ENCODE measurements at regions not wholly inside any gene's neighbourhood (a gene's known extent, or its start where the extent isn't known, plus 50 kb on each side); places are given as distances from the start of the nearest gene placed in this dataset.
A peak's percentile ranks its signal among the peaks of the same experiment; 100 is the strongest.
"Not testable (repeated sequence)": the region's sequence is repeated elsewhere in the genome, so short reads cannot be mapped to it uniquely, and the experiment has no call there.

DNA sequence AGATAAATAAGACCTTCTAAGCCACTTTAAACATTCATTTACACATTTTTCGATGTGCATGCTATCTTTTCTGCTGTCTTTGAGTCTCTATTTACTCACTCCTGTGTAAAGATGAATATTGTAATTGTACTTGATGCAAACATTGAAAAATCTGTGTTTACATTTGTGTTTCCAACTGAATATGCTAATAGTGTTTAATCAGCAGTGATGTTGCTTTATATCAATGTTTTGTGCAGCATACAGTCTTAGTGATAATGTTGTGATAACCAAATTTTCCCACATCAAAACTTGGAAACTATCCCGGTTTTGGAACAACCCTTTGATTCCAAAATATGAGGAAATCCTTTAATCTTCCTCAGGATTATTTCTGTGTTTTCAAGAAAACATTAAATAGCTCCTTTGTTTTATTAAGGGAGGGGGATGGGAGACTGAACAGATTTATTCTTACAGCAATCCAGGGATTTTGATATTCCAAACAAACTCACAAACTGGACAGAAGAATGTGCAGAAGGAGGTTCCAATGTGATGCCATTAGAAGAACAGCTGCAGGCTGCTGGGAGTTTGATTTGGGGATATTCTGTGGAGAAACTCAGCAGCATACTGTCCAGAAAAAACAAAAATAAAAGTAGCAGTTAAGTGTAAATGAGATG is 248.0 kb downstream of the S1PR1 start:
- DNase-seq = no peak

- no peak for DNase-seq
Measured at GRCh38 chr1:101485712-101486111, 248.9 kb downstream of the S1PR1 start.

DNA sequence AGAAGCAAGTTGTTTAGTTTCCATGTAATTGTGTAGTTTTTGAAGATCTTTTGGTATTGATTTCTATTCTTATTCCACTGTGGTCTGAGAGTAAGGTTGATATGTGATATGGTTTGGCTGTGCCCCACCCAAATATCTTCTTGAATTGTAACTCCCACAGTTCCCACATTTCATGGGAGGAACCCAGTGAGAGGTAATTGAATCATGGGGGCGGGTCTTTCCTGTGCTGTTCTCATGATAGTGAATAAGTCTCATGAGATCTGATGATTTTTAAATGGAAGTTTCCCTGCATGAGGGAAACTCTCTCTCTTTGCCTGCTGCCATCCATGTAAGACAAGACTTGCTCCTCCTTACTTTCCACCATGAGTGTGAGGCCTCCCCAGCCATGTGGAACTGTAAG is 255.3 kb downstream of the S1PR1 start:
- DNase-seq = not testable (repeated sequence)

- not testable (repeated sequence) for DNase-seq
Measured at GRCh38 chr1:101493920-101494319, 257.1 kb downstream of the S1PR1 start.

GRCh38 chr1:101496109-101496508 is 259.3 kb downstream of the S1PR1 start:
- peak in 1 of 2 experiments; percentile 6 for DNase-seq

GRCh38 chr1:101497881-101498559 is 261.2 kb downstream of the S1PR1 start:
- DNase-seq = no peak

GRCh38 chr1:101504106-101504505 is 267.3 kb downstream of the S1PR1 start:
- DNase-seq = not testable (repeated sequence)

- not testable (repeated sequence) for DNase-seq
Measured at GRCh38 chr1:101505240-101505639, 268.4 kb downstream of the S1PR1 start.

- peak in 1 of 2 experiments; percentile 18 for DNase-seq
Measured at GRCh38 chr1:101506541-101507164, 269.8 kb downstream of the S1PR1 start.

- DNase-seq = no peak
Measured at GRCh38 chr1:101507547-101507971, 270.7 kb downstream of the S1PR1 start.

- no peak for DNase-seq
Measured at GRCh38 chr1:101508913-101509312, 272.1 kb downstream of the S1PR1 start.

GRCh38 chr1:101509370-101509769 is 272.6 kb downstream of the S1PR1 start:
- DNase-seq = no peak

- DNase-seq = no peak
Measured at GRCh38 chr1:101511202-101511891, 274.5 kb downstream of the S1PR1 start.

DNA sequence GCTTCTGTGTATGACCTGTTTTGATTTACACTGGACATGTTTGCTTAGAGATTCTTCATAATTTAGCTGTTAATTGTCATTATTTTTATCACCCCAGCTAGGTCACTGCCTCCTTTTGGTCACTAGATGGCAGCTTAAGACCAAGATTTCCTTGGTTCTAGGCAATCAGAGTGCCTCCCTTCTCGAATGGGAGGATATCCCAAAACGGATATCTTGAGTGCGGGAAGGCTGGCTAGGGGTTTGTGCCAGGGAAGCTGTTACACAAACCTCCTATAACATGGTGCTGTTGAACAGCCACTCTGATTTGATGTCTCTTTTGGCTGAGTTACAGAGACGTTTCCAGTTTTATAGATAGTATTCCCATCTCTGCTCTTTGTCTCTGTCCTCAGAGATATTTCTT is 283.5 kb downstream of the S1PR1 start:
- no peak for DNase-seq

- no peak for DNase-seq
Measured at GRCh38 chr1:101522486-101522885, 285.7 kb downstream of the S1PR1 start.

- DNase-seq = no peak
Measured at GRCh38 chr1:101526813-101527212, 290.0 kb downstream of the S1PR1 start.

GRCh38 chr1:101532377-101532776 is 295.6 kb downstream of the S1PR1 start:
- DNase-seq = no peak

GRCh38 chr1:101540161-101540560 is 303.3 kb downstream of the S1PR1 start:
- no peak for DNase-seq

- no peak for DNase-seq
Measured at GRCh38 chr1:101546885-101547284, 310.1 kb downstream of the S1PR1 start.

DNA sequence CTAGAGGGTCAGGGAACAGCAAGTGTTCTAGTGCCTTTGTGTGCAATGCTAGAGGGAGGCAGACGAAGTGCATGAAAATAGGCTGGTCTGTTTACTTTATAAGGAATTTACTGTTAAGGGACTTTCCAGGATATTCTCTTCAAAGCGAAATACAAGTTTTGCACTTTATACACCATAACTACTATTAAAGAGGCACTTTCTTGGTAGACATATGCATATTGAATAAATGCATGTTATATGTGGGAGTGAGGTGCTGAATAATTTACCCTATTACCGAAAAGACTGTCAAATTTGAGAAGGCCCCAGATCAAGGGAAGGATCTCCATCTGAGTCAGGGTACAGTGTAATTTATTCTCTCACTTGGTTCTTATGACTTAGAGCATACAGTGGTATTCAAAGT is 310.5 kb downstream of the S1PR1 start:
- DNase-seq = no peak

GRCh38 chr1:101548376-101548775 is 311.6 kb downstream of the S1PR1 start:
- no peak for DNase-seq

GRCh38 chr1:101550581-101550980 is 313.8 kb downstream of the S1PR1 start:
- no peak for DNase-seq

DNA sequence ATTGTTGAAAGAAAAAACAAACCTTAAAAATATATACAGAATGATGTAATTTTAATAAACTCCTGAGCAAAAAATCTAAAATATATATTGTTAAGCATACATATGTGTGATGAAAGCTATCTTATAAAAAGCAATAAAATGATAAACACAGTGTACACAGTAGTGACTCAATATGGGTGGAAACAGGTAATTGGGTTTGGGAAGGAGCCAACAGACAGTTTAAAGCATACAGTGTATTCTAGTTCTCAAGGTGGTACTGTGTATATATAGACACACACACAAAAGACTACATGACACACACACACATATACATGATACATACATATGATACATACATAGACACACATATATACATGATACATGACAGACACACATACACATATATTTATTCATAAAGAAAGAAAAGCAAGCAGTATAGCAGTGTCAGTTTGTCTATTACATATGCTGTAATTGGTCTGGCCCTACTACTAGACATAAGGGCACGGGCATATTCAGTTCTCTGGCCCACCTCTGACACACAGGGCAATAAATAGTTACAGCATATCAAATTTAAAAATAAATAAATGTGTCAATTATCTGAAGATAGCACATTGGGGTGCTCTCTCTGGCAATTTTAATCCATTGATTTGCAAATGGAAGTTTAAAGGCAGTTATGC is 330.2 kb downstream of the S1PR1 start:
- no peak for DNase-seq
